Epidermal melanocyte (primary cell): ENCODE measurements at regions not wholly inside any gene's neighbourhood (a gene's known extent, or its start where the extent isn't known, plus 50 kb on each side); places are given as distances from the start of the nearest gene placed in this dataset.
"Not testable (repeated sequence)": the region's sequence is repeated elsewhere in the genome, so short reads cannot be mapped to it uniquely, and the experiment has no call there.

Source experiments
- DNase-seq: peaks from one replicate; pipeline ENCODE4 v3.0.0; 2011; ENCODE audit warnings: low spot score; ENCODE audit not compliant: insufficient read length

GRCh38 chr5:82901281-82901888, 175.8 kb downstream of the TMEM167A start:
- no peak for DNase-seq

- no peak for DNase-seq
These were observed 182.5 kb downstream of the TMEM167A start for GRCh38 chr5:82894716-82895115.

GRCh38 chr5:82889088-82889487, 188.1 kb downstream of the TMEM167A start:
- DNase-seq = no peak

GRCh38 chr5:82886911-82887310, 190.3 kb downstream of the TMEM167A start:
- DNase-seq = no peak

- no peak for DNase-seq
These were observed 191.4 kb downstream of the TMEM167A start for GRCh38 chr5:82885627-82886389.

GRCh38 chr5:82884821-82885471, 192.2 kb downstream of the TMEM167A start:
- DNase-seq = no peak

GRCh38 chr5:82882316-82882715, 194.9 kb downstream of the TMEM167A start:
- no peak for DNase-seq

GRCh38 chr5:82881571-82882174, 195.5 kb downstream of the TMEM167A start:
- no peak for DNase-seq

GRCh38 chr5:82879089-82879488, 198.1 kb downstream of the TMEM167A start:
- no peak for DNase-seq

GRCh38 chr5:82873452-82873851, 203.7 kb downstream of the TMEM167A start:
- DNase-seq = no peak

GRCh38 chr5:82872321-82873288, 204.6 kb downstream of the TMEM167A start:
- not testable (repeated sequence) for DNase-seq

- no peak for DNase-seq
These were observed 211.6 kb downstream of the TMEM167A start for GRCh38 chr5:82865625-82866024.

GRCh38 chr5:82863266-82863665, 213.9 kb downstream of the TMEM167A start:
- DNase-seq = no peak

- DNase-seq = no peak
These were observed 214.5 kb downstream of the TMEM167A start for GRCh38 chr5:82862711-82863110.

GRCh38 chr5:82862261-82862660, 214.9 kb downstream of the TMEM167A start:
- no peak for DNase-seq

- DNase-seq = no peak
These were observed 215.5 kb downstream of the TMEM167A start for GRCh38 chr5:82861701-82862100.

- no peak for DNase-seq
These were observed 217.6 kb downstream of the TMEM167A start for GRCh38 chr5:82859451-82860140.

- no peak for DNase-seq
These were observed 218.8 kb downstream of the TMEM167A start for GRCh38 chr5:82858151-82859025.

GRCh38 chr5:82855893-82856550, 221.2 kb downstream of the TMEM167A start:
- no peak for DNase-seq
